K562 (cell line): ENCODE measurements at regions not wholly inside any gene's neighbourhood (a gene's known extent, or its start where the extent isn't known, plus 50 kb on each side); places are given as distances from the start of the nearest gene placed in this dataset.

Source experiments
- ATAC-seq: fragments of 200-7000 bp; cut with Tn5 transposase; 3 replicates; pipeline ENCODE4 v1.9.1; 2020; ENCODE audit warnings: moderate library complexity
- BruUV-seq: library from RNA; stranded (reverse); fragments of 400-500 nt; replicated peaks from 2 replicates; lab custom pipeline; 2021; lab: Mats Ljungman, UMichigan
- CTCF ChIA-PET: fragments of 300-600 bp; formaldehyde crosslinking; extraction: SDS; loops from one replicate; lab custom pipeline; 2021; ENCODE audit warnings: low intra/inter-chr PET ratio; lab: Yijun Ruan, JAX
- POLR2A ChIA-PET: fragments of 300-600, 350-650 bp; sonication (Branson Sonifier 250); formaldehyde crosslinking; extraction: SDS; loops from one replicate; lab custom pipeline; 2021; ENCODE audit warnings: antibody characterized with exemption, inconsistent platforms; lab: Yijun Ruan, JAX
- DNase-seq, 4 experiments: peaks; one replicate each; pipeline versions ENCODE4 v3.0.0 to v3.0.0-alpha.2; 2011 to 2018; ENCODE audit warnings: low spot score in 3 of 4, mixed read lengths in 3 of 4; ENCODE audit errors: extremely low read depth in 1 of 4
- FAIRE-seq: peaks from 2 replicates; lab custom pipeline; 2011; peaks lifted over from hg19 to GRCh38; lab: Jason Lieb, UNC
- H2AFZ ChIP-seq: 2 replicates; pipeline ENCODE4 v1.6.0; 2011; ENCODE audit warnings: low read depth, low read length, control low read depth, inconsistent platforms
- H3K27ac ChIP-seq: fragments of 200-600 bp; 3 replicates; pipeline ENCODE4 v1.8.0; 2011; ENCODE audit warnings: low read depth, mild to moderate bottlenecking, control low read depth, inconsistent platforms, low read length, moderate library complexity, mixed read lengths; ENCODE audit errors: extremely low read depth
- H3K27me3 ChIP-seq, 2 experiments: fragments of 300-600 bp in 1 of 2; 2 replicates in 1 of 2; 3 replicates in 1 of 2; pipeline versions ENCODE4 v1.6.0 to v1.8.0; 2011; ENCODE audit warnings: inconsistent platforms in 2 of 2, low read length in 2 of 2, mild to moderate bottlenecking in 1 of 2, mixed read lengths in 1 of 2, moderate library complexity in 1 of 2; ENCODE audit not compliant: control insufficient read depth in 2 of 2, insufficient read depth in 2 of 2
- H3K36me3 ChIP-seq: fragments of 300-600 bp; 3 replicates; pipeline ENCODE4 v1.8.0; 2011; ENCODE audit warnings: mild to moderate bottlenecking, low read length, inconsistent platforms; ENCODE audit not compliant: control insufficient read depth, insufficient read depth
- H3K4me1 ChIP-seq, 2 experiments: fragments of 200-600 bp in 1 of 2; replicated peaks in 1 of 2; 2 replicates in 1 of 2; 3 replicates in 1 of 2; pipeline versions ENCODE4 v1.5.1 to v1.8.0; 2011; ENCODE audit warnings: inconsistent platforms in 2 of 2, low read length in 2 of 2, mild to moderate bottlenecking in 1 of 2, mixed read lengths in 1 of 2, moderate library complexity in 1 of 2; ENCODE audit not compliant: control insufficient read depth in 2 of 2, insufficient read depth in 2 of 2
- H3K4me2 ChIP-seq: 2 replicates; pipeline ENCODE4 v1.6.1; 2011; ENCODE audit warnings: low read length, control low read depth, inconsistent platforms, mixed read lengths; ENCODE audit not compliant: insufficient read depth
- H3K4me3 ChIP-seq: fragments of 200-600 bp; sonication (generic), shearing (Covaris generic); 2 replicates; pipeline ENCODE4 v1.5.1; 2016; ENCODE audit warnings: control low read depth, inconsistent platforms
- H3K79me2 ChIP-seq: fragments of 200-600 bp; 3 replicates; pipeline ENCODE4 v1.8.0; 2011; ENCODE audit warnings: low read length, inconsistent platforms; ENCODE audit not compliant: control insufficient read depth, insufficient read depth
- H3K9ac ChIP-seq, 2 experiments: 2 replicates each; pipeline versions ENCODE4 v1.6.0 to v1.6.1; 2011; ENCODE audit warnings: low read depth in 2 of 2, low read length in 2 of 2, control low read depth in 1 of 2, inconsistent platforms in 1 of 2, mild to moderate bottlenecking in 1 of 2, mixed read lengths in 1 of 2; ENCODE audit not compliant: insufficient read depth in 1 of 2
- H3K9me1 ChIP-seq: one replicate; pipeline ENCODE4 v1.6.0; 2011; ENCODE audit warnings: inconsistent platforms, mild to moderate bottlenecking, low read length, moderate library complexity; ENCODE audit not compliant: control insufficient read depth, insufficient read depth
- H3K9me3 ChIP-seq: replicated peaks from 2 replicates; pipeline ENCODE4 v1.5.1; 2011; ENCODE audit warnings: low read depth, low read length, inconsistent platforms; ENCODE audit not compliant: control insufficient read depth, insufficient read depth
- H4K20me1 ChIP-seq: replicated peaks from 2 replicates; pipeline ENCODE4 v1.6.1; 2011; ENCODE audit warnings: low read length, inconsistent platforms, mixed read lengths; ENCODE audit not compliant: control insufficient read depth, insufficient read depth
- CXXC5 ChIP-seq: fragments of 250-450 bp; sonication (Bioruptor Pico); IDR thresholded peaks from 2 replicates; pipeline ENCODE4 v1.8.0; 2022; ENCODE audit warnings: inconsistent platforms, mild to moderate bottlenecking, moderate library complexity
- DDX20 ChIP-seq: fragments of 450-650 bp; IDR thresholded peaks from 2 replicates; pipeline ENCODE4 v1.6.1; 2016; ENCODE audit warnings: missing genetic modification characterization, low read depth, mild to moderate bottlenecking, missing compliant biosample characterization, moderate library complexity
- E2F6 ChIP-seq, 2 experiments: IDR thresholded peaks; 2 replicates each; pipeline ENCODE4 v1.6.1; 2011; ENCODE audit warnings: borderline replicate concordance in 1 of 2, control low read depth in 1 of 2, low read depth in 1 of 2, low read length in 1 of 2, mild to moderate bottlenecking in 1 of 2, mixed read lengths in 1 of 2, moderate library complexity in 1 of 2; ENCODE audit not compliant: insufficient read depth in 1 of 2, insufficient read length in 1 of 2, poor library complexity in 1 of 2, severe bottlenecking in 1 of 2; ENCODE audit errors: extremely low read depth in 1 of 2
- ESRRA ChIP-seq: fragments of 450-650 bp; IDR thresholded peaks from 2 replicates; pipeline ENCODE4 v1.6.1; 2014; ENCODE audit warnings: low read depth, mild to moderate bottlenecking, moderate library complexity, borderline replicate concordance
- ETV1 ChIP-seq: fragments of 450-650 bp; conservative IDR thresholded peaks from 2 replicates; pipeline ENCODE4 v1.6.1; 2016; ENCODE audit warnings: missing genetic modification characterization, control low read depth, low read depth, missing compliant biosample characterization
- ETV5 ChIP-seq: sonication (generic); formaldehyde crosslinking; IDR thresholded peaks from 2 replicates; pipeline ENCODE4 v1.4.0; 2020; ENCODE audit warnings: low read depth, mild to moderate bottlenecking, missing genetic modification reagents
- GABPA ChIP-seq: fragments of 200-800 bp; sonication (Bioruptor generic); conservative IDR thresholded peaks from 2 replicates; pipeline ENCODE4 v1.6.1; 2016; ENCODE audit warnings: low read depth, missing genetic modification characterization, missing compliant biosample characterization
- IRF9 ChIP-seq: fragments of 450-650 bp; IDR thresholded peaks from 2 replicates; pipeline ENCODE4 v1.6.1; 2016; ENCODE audit warnings: missing biosample characterization, missing genetic modification characterization
- JUND ChIP-seq, 2 experiments: IDR thresholded peaks; 2 replicates in 1 of 2; 3 replicates in 1 of 2; pipeline ENCODE4 v1.6.1; 2011; ENCODE audit warnings: borderline replicate concordance in 2 of 2, low read depth in 2 of 2, low read length in 2 of 2, improper control_type of control experiment in 1 of 2, missing biosample characterization in 1 of 2, missing genetic modification characterization in 1 of 2, missing genetic modification reagents in 1 of 2
- L3MBTL2 ChIP-seq: fragments of 450-650 bp; IDR thresholded peaks from 2 replicates; pipeline ENCODE4 v1.6.1; 2016; ENCODE audit warnings: mild to moderate bottlenecking, moderate library complexity
- MAX ChIP-seq: sonication (generic); formaldehyde crosslinking; IDR thresholded peaks from 2 replicates; pipeline ENCODE4 v1.9.0; 2022; ENCODE audit warnings: mild to moderate bottlenecking, missing genetic modification reagents
- NFE2 ChIP-seq: IDR thresholded peaks from 2 replicates; pipeline ENCODE4 v1.6.1; 2014; ENCODE audit warnings: antibody characterized with exemption, low read depth
- POLR2A ChIP-seq: fragments of 450-650 bp; conservative IDR thresholded peaks from 2 replicates; pipeline ENCODE4 v1.6.1; 2016
- RNF2 ChIP-seq: sonication (generic); IDR thresholded peaks from 2 replicates; pipeline ENCODE4 v1.6.1; 2016
- TCF3 ChIP-seq: sonication (generic); formaldehyde crosslinking; IDR thresholded peaks from 2 replicates; pipeline ENCODE4 v1.4.0; 2020; ENCODE audit warnings: mild to moderate bottlenecking, missing genetic modification reagents
- TFAP4 ChIP-seq: sonication (generic); formaldehyde crosslinking; IDR thresholded peaks from 2 replicates; pipeline ENCODE4 v1.8.0; 2022; ENCODE audit warnings: missing genetic modification reagents, mild to moderate bottlenecking, moderate library complexity, borderline replicate concordance
- ZNF316 ChIP-seq: fragments of 450-650 bp; IDR thresholded peaks from 2 replicates; pipeline ENCODE4 v1.6.1; 2016
- ZNF436 ChIP-seq: fragments of 250-450, 450-650 bp; sonication (Bioruptor Pico); formaldehyde crosslinking; IDR thresholded peaks from 2 replicates; pipeline ENCODE4 v1.7.0; 2020; ENCODE audit warnings: mild to moderate bottlenecking
- WGBS: fragments of 100-300 bp; shearing (Covaris generic); methylation state at CpG from one replicate; pipeline ENCODE4 v1.1.6; 2016; ENCODE audit warnings: low coverage, mixed read lengths; ENCODE audit not compliant: insufficient coverage; ENCODE audit errors: missing lambda C conversion rate; 5-methylcytosine and 5-hydroxymethylcytosine counted together
- in situ Hi-C: fragments of 300-500 bp; cut with MboI; formaldehyde crosslinking; loops from 4 replicates; pipeline ENCODE4 v1.15.0; 2018; ENCODE audit warnings: inconsistent platforms, mixed read lengths
- intact Hi-C: fragments of 100-400 bp; cut with micrococcal nuclease; formaldehyde crosslinking; loops from 2 replicates; pipeline ENCODE4 v1.14.2; 2022

- H3K9me3 ChIP-seq: no peaks in the 10 kb centered on the region
- H3K4me3 ChIP-seq: no peak overlapping the region
- WGBS: 44% methylated on average over 15 of the region's 20 CpGs
- DNase-seq (no peak), FAIRE-seq (no peak), ATAC-seq (peak; percentile 68)
- no TSS peak for BruUV-seq
- no peak overlapping the region for H3K4me2 ChIP-seq
- ChIA-PET POLR2A (interaction anchor here (0.5 to 0.6 kb wide), 2 partner anchors 9 to 25 kb away, joined by 3 read pairs; no protein-coding TSS in a partner anchor), CTCF (no interaction called here)
- no peaks in the 10 kb centered on the region for H3K36me3 ChIP-seq
- H3K4me1 ChIP-seq: peaks cover 15 to 29% of the 10 kb centered on the region in 2 experiments
- H3K9me1 ChIP-seq: no peaks in the 10 kb centered on the region
- peak overlapping the region; percentile 62; the same call in 1 of the 2 replicates for H2AFZ ChIP-seq
- no peaks in the 10 kb centered on the region for H4K20me1 ChIP-seq
- H3K27ac ChIP-seq: no peak overlapping the region
- in situ Hi-C loops: no loop called here
- 0 out of 5 replicates have a peak, but pooled peaks cover 0 to 3% of the 10 kb centered on the region in 2 experiments for H3K27me3 ChIP-seq
- no peak overlapping the region for H3K9ac ChIP-seq
- intact Hi-C loops: no loop called here
- H3K79me2 ChIP-seq: no peaks in the 10 kb centered on the region
- TF ChIP-seq TFAP4 (CRISPR knock-in tag) (peak; percentile 59; the same call in 1 of the 2 replicates), JUND (IDR thresholded peaks at IDR 0.05; ENCODE audit: borderline replicate concordance, low read depth, low read length) (no peak), JUND (tag; IDR thresholded peaks at IDR 0.05; ENCODE audit: borderline replicate concordance, low read depth, low read length) (no peak), MAX (CRISPR knock-in tag) (peak; percentile 80), ETV5 (CRISPR knock-in tag) (peak; percentile 47; the same call in 1 of the 2 replicates), ETV1 (tag) (0 out of 2 replicates have a peak, but pooled peaks have one; percentile 37), TCF3 (CRISPR knock-in tag) (peak; percentile 51), IRF9 (no peak), ZNF436 (CRISPR knock-in tag) (no peak), DDX20 (tag) (no peak), POLR2A (no peak), CXXC5 (CRISPR knock-in tag) (0 out of 2 replicates have a peak, but pooled peaks have one; percentile 22), L3MBTL2 (peak; percentile 42), RNF2 (0 out of 2 replicates have a peak, but pooled peaks have one; percentile 25), ESRRA (peak; percentile 16; the same call in 1 of the 2 replicates), E2F6 (IDR thresholded peaks at IDR 0.05; ENCODE audit: borderline replicate concordance in 1 of 2, extremely low read depth in 1 of 2, insufficient read depth in 1 of 2, insufficient read length in 1 of 2, low read depth in 1 of 2, low read length in 1 of 2, poor library complexity in 1 of 2, severe bottlenecking in 1 of 2) (peak in 1 of 2 experiments; percentile 83), NFE2 (no peak), ZNF316 (peak; percentile 25; the same call in 1 of the 2 replicates), GABPA (tag) (0 out of 2 replicates have a peak, but pooled peaks have one; percentile 17)
These were observed 53.5 kb upstream of the BEGAIN start for GRCh38 chr14:100640471-100641273.
